Esophagus squamous epithelium (tissue), 5 donors: ENCODE measurements at regions not wholly inside any gene's neighbourhood (a gene's known extent, or its start where the extent isn't known, plus 50 kb on each side); places are given as distances from the start of the nearest gene placed in this dataset.

ENCODE experiments used
- DNase-seq: peaks from one replicate; lab custom pipeline; 2025; lab: John Stamatoyannopoulos, UW
- H3K27ac ChIP-seq, 4 donors: fragments of 200-600 bp; sonication (generic); one replicate each; pipeline ENCODE4 v1.5.1; 2016 to 2019; ENCODE audit warnings: mild to moderate bottlenecking in 1 of 4
- H3K27me3 ChIP-seq, 4 donors: fragments of 200-600 bp; sonication (generic); 1 replicate in 3 of 4; 2 replicates in 1 of 4; pipeline versions ENCODE4 v1.5.1 to v1.6.0; 2017 to 2021; ENCODE audit warnings: antibody characterized with exemption in 1 of 4
- H3K36me3 ChIP-seq, 3 donors: fragments of 200-600 bp; sonication (generic); one replicate each; pipeline ENCODE4 v1.5.1; 2016 to 2019
- H3K4me1 ChIP-seq, 3 donors: fragments of 200-600 bp; sonication (generic); one replicate each; pipeline ENCODE4 v1.5.1; 2017 to 2019
- H3K4me3 ChIP-seq, 4 donors: fragments of 200-600 bp; sonication (generic); 1 replicate in 3 of 4; 2 replicates in 1 of 4; pipeline ENCODE4 v1.5.1; 2016 to 2019; ENCODE audit warnings: mild to moderate bottlenecking in 2 of 4, moderate library complexity in 1 of 4
- H3K9me3 ChIP-seq, 3 donors: fragments of 200-600 bp; sonication (generic); one replicate each; pipeline ENCODE4 v1.5.1; 2016 to 2019
- POLR2A ChIP-seq, 4 donors: fragments of 450-650 bp; IDR thresholded peaks; one replicate each; pipeline ENCODE4 v1.6.1; 2017; ENCODE audit warnings: antibody characterized with exemption in 4 of 4, mild to moderate bottlenecking in 4 of 4, moderate library complexity in 3 of 4
- WGBS, 2 donors: methylation state at CpG; one replicate each; pipeline ENCODE4 v1.1.5; 2018; 5-methylcytosine and 5-hydroxymethylcytosine counted together
- intact Hi-C: fragments of 100-400 bp; cut with DNase I; formaldehyde crosslinking; loops from one replicate; pipeline ENCODE4 v1.15.0; 2022
- TF ChIP-seq, protein P1 (sequence below), 6 experiments: fragments of 450-650 bp in 4 of 6; fragments of 200-600 bp in 2 of 6; sonication (generic) in 2 of 6; IDR thresholded peaks; one replicate each; pipeline ENCODE4 v1.5.1; 2016 to 2019; ENCODE audit warnings: antibody characterized with exemption in 6 of 6, mild to moderate bottlenecking in 4 of 6, moderate library complexity in 4 of 6
- donor health status: DM: yes; HTN: yes; CAD: no.

DNA sequence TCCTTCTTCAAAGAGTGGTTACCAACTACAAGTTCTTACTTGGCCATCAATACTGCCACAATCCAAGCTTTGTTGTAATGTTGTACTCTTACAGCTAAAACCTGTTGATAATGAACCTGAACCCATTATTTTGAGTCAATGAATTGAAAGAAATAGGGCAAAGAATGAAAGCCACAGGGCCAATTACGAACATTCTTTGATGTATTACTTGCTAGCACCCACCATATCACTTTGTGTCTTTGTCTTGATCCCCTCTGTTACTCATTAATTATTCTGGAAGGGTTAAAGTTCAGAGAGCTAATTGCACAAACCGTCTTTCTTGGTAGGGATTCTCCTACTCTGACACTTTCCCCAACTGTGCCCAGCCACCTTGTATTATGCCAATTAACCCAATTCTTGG lies 53.2 kb upstream of the TFEC start:
- TF ChIP-seq POLR2A (IDR thresholded peaks at IDR 0.05): no peak
- TF ChIP-seq, protein P1, sequence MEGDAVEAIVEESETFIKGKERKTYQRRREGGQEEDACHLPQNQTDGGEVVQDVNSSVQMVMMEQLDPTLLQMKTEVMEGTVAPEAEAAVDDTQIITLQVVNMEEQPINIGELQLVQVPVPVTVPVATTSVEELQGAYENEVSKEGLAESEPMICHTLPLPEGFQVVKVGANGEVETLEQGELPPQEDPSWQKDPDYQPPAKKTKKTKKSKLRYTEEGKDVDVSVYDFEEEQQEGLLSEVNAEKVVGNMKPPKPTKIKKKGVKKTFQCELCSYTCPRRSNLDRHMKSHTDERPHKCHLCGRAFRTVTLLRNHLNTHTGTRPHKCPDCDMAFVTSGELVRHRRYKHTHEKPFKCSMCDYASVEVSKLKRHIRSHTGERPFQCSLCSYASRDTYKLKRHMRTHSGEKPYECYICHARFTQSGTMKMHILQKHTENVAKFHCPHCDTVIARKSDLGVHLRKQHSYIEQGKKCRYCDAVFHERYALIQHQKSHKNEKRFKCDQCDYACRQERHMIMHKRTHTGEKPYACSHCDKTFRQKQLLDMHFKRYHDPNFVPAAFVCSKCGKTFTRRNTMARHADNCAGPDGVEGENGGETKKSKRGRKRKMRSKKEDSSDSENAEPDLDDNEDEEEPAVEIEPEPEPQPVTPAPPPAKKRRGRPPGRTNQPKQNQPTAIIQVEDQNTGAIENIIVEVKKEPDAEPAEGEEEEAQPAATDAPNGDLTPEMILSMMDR (IDR thresholded peaks at IDR 0.05): no peak
- no peak for DNase-seq
- Histone ChIP-seq H3K27me3 (no peaks in the 10 kb centered on the region), H3K36me3 (no peaks in the 10 kb centered on the region), H3K27ac (no peak overlapping the region), H3K9me3 (no peaks in the 10 kb centered on the region), H3K4me3 (no peak overlapping the region), H3K4me1 (no peaks in the 10 kb centered on the region)
- intact Hi-C loops: no loop called here
- 41 to 54% methylated on average over 2 of the region's 2 CpGs for WGBS, 2 donors

DNA sequence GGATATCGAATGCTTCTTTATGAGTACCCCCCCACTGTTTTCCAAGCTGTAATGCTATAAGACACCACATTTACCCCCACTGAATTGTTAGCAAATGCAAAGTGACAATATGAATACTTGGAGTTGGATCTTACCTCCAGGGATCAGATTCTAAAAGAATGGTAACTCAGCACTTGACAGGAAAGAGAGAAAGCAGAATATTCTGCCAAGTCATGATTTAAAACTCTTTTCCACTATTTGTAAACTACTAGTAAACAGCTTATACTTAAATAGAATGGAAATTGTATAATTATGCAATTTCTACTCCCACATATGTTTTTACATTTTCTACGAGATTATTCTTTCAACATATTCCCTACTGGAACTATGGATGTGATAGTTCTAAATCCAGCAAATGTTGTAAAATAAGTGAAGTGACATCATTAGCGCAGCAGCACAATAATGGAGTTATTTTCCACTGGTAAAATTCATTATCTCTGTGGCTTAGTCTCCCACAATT lies 56.0 kb upstream of the TFEC start:
- Histone ChIP-seq H3K27me3 (no peaks in the 10 kb centered on the region), H3K4me1 (no peaks in the 10 kb centered on the region), H3K27ac (no peak overlapping the region), H3K36me3 (no peaks in the 10 kb centered on the region), H3K9me3 (no peaks in the 10 kb centered on the region), H3K4me3 (no peak overlapping the region)
- intact Hi-C loops: no loop called here
- 84 to 89% methylated on average over 3 of the region's 3 CpGs for WGBS, 2 donors
- DNase-seq: no peak
- TF ChIP-seq, protein P1 (IDR thresholded peaks at IDR 0.05): no peak
- TF ChIP-seq POLR2A (IDR thresholded peaks at IDR 0.05): no peak

DNA sequence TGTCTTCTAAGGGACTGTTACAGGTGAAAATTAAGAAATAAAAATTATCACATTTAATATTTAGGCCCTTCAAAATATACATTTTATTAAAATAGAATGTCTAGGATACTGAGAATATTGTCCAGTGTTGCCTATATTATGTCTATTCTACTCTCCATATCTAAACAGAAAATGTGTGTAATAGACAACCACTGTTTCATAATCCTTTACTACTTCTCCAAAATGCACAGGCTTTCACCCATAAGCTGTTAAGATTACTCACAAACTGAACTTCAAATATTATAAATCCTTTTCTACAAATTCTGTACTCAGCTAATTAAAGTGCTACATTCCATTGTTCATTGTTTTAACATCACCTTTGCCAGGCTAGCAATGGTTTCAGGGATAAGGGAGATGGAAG lies 56.7 kb upstream of the TFEC start:
- H3K9me3 ChIP-seq: no peaks in the 10 kb centered on the region
- intact Hi-C loops: no loop called here
- no peaks in the 10 kb centered on the region for H3K36me3 ChIP-seq
- no peak overlapping the region for H3K27ac ChIP-seq
- no peak for DNase-seq
- TF ChIP-seq, protein P1 (IDR thresholded peaks at IDR 0.05): no peak
- TF ChIP-seq POLR2A (IDR thresholded peaks at IDR 0.05): no peak
- H3K27me3 ChIP-seq: no peaks in the 10 kb centered on the region
- no peak overlapping the region for H3K4me3 ChIP-seq
- H3K4me1 ChIP-seq: no peaks in the 10 kb centered on the region

DNA sequence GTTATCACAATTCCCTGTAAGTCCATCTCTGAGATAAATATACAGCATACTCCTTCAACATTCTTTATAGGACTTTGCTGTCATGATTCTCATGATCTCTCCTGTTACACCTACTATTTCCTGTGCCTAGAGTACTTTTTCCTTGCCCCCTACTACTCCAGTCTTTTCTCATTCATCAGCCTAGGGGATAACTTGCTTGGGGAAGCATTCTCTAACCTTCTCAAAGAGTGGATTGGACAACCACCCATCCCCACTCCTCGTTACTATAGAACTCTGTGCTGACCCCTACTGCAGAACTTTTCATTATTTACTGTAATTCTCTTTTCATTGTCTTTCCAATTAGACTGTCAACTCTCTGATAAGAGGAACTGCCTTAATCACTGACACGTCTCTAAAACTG lies 57.4 kb upstream of the TFEC start:
- Histone ChIP-seq H3K27me3 (no peaks in the 10 kb centered on the region), H3K4me3 (no peak overlapping the region), H3K4me1 (no peaks in the 10 kb centered on the region), H3K27ac (no peak overlapping the region), H3K36me3 (no peaks in the 10 kb centered on the region), H3K9me3 (no peaks in the 10 kb centered on the region)
- no peak for DNase-seq
- 35 to 55% methylated on average over 2 of the region's 2 CpGs for WGBS, 2 donors
- TF ChIP-seq POLR2A (IDR thresholded peaks at IDR 0.05): no peak
- TF ChIP-seq, protein P1 (IDR thresholded peaks at IDR 0.05): no peak
- intact Hi-C loops: no loop called here

DNA sequence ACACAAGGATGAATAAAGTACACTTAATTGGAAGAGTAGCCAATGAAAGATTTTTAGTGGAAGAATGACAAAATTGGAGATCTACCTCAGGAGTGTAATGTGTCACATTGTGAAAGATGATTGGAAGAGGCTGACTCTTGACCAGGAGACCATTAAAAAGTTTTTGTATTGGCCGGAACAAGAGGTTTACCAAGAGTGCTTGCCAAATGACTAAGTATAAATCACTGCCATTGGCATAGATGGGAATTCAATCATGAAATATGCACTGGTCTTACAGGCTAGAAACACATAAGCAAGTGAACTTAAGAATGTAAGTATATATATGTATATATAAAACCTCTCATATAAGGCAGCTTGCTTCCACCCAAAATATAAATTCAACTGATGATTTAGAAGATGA lies 58.7 kb upstream of the TFEC start:
- no peak overlapping the region for H3K27ac ChIP-seq
- H3K27me3 ChIP-seq: no peaks in the 10 kb centered on the region
- H3K9me3 ChIP-seq: no peaks in the 10 kb centered on the region
- no peak overlapping the region for H3K4me3 ChIP-seq
- 55% methylated on average over 1 of the region's 1 CpG for WGBS, 2 donors
- DNase-seq: no peak
- H3K4me1 ChIP-seq: no peaks in the 10 kb centered on the region
- no peaks in the 10 kb centered on the region for H3K36me3 ChIP-seq
- TF ChIP-seq, protein P1 (IDR thresholded peaks at IDR 0.05): no peak
- no peak for TF ChIP-seq POLR2A (IDR thresholded peaks at IDR 0.05)
- intact Hi-C loops: no loop called here
